Neural progenitor cell (in vitro differentiated cells): ENCODE measurements at regions not wholly inside any gene's neighbourhood (a gene's known extent, or its start where the extent isn't known, plus 50 kb on each side); places are given as distances from the start of the nearest gene placed in this dataset.

Experiments
- EZH2 ChIP-seq: fragments of 200-600 bp; sonication (generic); IDR thresholded peaks from 2 replicates; pipeline ENCODE4 v1.6.1; 2017; ENCODE audit warnings: antibody characterized with exemption, mild to moderate bottlenecking, moderate library complexity
- EZH2phosphoT487 ChIP-seq: fragments of 200-600 bp; sonication (generic); IDR thresholded peaks from 2 replicates; pipeline ENCODE4 v1.6.1; 2017; ENCODE audit warnings: antibody characterized with exemption
- TF ChIP-seq, protein P1 (sequence below): fragments of 200-600 bp; sonication (generic); IDR thresholded peaks from 2 replicates; pipeline ENCODE4 v1.5.1; 2017; ENCODE audit warnings: antibody characterized with exemption, mild to moderate bottlenecking

DNA sequence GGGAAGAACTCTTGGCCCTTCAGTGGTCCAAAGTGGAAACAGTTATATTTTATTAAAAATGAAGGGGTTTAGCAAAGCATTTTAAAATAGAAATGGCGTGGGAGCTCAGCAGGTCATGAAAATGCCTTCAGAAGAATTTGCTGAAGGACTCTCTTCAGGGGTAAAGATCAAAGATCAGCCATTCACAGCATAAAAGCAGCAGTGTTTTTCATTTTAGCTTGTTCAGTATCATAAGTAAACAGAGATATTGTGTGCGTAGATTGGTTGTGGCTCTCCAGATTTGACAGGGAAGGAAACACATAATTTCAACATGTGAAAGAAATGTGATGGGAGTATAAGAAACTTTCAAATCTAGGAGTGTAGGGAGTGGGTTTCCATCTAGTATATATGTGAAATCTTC is 519.2 kb upstream of the MAP3K7 start:
- TF ChIP-seq, protein P1, sequence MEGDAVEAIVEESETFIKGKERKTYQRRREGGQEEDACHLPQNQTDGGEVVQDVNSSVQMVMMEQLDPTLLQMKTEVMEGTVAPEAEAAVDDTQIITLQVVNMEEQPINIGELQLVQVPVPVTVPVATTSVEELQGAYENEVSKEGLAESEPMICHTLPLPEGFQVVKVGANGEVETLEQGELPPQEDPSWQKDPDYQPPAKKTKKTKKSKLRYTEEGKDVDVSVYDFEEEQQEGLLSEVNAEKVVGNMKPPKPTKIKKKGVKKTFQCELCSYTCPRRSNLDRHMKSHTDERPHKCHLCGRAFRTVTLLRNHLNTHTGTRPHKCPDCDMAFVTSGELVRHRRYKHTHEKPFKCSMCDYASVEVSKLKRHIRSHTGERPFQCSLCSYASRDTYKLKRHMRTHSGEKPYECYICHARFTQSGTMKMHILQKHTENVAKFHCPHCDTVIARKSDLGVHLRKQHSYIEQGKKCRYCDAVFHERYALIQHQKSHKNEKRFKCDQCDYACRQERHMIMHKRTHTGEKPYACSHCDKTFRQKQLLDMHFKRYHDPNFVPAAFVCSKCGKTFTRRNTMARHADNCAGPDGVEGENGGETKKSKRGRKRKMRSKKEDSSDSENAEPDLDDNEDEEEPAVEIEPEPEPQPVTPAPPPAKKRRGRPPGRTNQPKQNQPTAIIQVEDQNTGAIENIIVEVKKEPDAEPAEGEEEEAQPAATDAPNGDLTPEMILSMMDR: no peak
- TF ChIP-seq EZH2: no peak
- TF ChIP-seq EZH2phosphoT487: no peak
